Ovary (tissue), 3 donors: ENCODE measurements at regions not wholly inside any gene's neighbourhood (a gene's known extent, or its start where the extent isn't known, plus 50 kb on each side); places are given as distances from the start of the nearest gene placed in this dataset.

Source experiments
- EP300 ChIP-seq: sonication (generic); formaldehyde crosslinking; IDR thresholded peaks from one replicate; pipeline ENCODE4 v1.6.1; 2017; ENCODE audit warnings: antibody characterized with exemption
- POLR2A ChIP-seq: fragments of 450-650 bp; IDR thresholded peaks from one replicate; pipeline ENCODE4 v1.6.1; 2017; ENCODE audit warnings: antibody characterized with exemption, mild to moderate bottlenecking, moderate library complexity
- TF ChIP-seq, protein P1 (sequence below), 3 donors: fragments of 450-650 bp in 2 of 3; fragments of 200-600 bp in 1 of 3; IDR thresholded peaks; one replicate each; pipeline versions ENCODE4 v1.5.1 to v1.8.0; 2016 to 2022; ENCODE audit warnings: antibody characterized with exemption in 3 of 3, mild to moderate bottlenecking in 1 of 3
- donor health status: DM: no; HTN: no; CAD: no.

GRCh38 chr15:39438799-39439592 lies 141.9 kb upstream of the THBS1 start:
- TF ChIP-seq, protein P1, sequence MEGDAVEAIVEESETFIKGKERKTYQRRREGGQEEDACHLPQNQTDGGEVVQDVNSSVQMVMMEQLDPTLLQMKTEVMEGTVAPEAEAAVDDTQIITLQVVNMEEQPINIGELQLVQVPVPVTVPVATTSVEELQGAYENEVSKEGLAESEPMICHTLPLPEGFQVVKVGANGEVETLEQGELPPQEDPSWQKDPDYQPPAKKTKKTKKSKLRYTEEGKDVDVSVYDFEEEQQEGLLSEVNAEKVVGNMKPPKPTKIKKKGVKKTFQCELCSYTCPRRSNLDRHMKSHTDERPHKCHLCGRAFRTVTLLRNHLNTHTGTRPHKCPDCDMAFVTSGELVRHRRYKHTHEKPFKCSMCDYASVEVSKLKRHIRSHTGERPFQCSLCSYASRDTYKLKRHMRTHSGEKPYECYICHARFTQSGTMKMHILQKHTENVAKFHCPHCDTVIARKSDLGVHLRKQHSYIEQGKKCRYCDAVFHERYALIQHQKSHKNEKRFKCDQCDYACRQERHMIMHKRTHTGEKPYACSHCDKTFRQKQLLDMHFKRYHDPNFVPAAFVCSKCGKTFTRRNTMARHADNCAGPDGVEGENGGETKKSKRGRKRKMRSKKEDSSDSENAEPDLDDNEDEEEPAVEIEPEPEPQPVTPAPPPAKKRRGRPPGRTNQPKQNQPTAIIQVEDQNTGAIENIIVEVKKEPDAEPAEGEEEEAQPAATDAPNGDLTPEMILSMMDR (IDR thresholded peaks at IDR 0.05), result no peak
- TF ChIP-seq EP300 (no peak), POLR2A (no peak)
